NCI-H2196 (cell line): ENCODE measurements at regions not wholly inside any gene's neighbourhood (a gene's known extent, or its start where the extent isn't known, plus 50 kb on each side); places are given as distances from the start of the nearest gene placed in this dataset.
"Not testable (repeated sequence)": the region's sequence is repeated elsewhere in the genome, so short reads cannot be mapped to it uniquely, and the experiment has no call there.

ENCODE experiments used
- DNase-seq: peaks from one replicate; lab custom pipeline; 2025; ENCODE audit not compliant: unreplicated experiment; lab: John Stamatoyannopoulos, UW

- DNase-seq, result not testable (repeated sequence)
Measured at GRCh38 chr22:49698616-49699015, 129.1 kb downstream of the BRD1 start.

GRCh38 chr22:49697047-49697446, 130.6 kb downstream of the BRD1 start:
- DNase-seq, result no peak

- no peak for DNase-seq
Measured at GRCh38 chr22:49694462-49695260, 133.0 kb downstream of the BRD1 start.

GRCh38 chr22:49693848-49694247, 133.8 kb downstream of the BRD1 start:
- DNase-seq, result no peak

GRCh38 chr22:49693416-49693815, 134.3 kb downstream of the BRD1 start:
- DNase-seq, result no peak

GRCh38 chr22:49692499-49693225, 135.0 kb downstream of the BRD1 start:
- DNase-seq, result no peak

GRCh38 chr22:49691256-49691655, 136.4 kb downstream of the BRD1 start:
- no peak for DNase-seq

- no peak for DNase-seq
Measured at GRCh38 chr22:49690454-49690853, 137.2 kb downstream of the BRD1 start.

GRCh38 chr22:49689858-49690257, 137.8 kb downstream of the BRD1 start:
- no peak for DNase-seq

- no peak for DNase-seq
Measured at GRCh38 chr22:49689255-49689770, 138.4 kb downstream of the BRD1 start.

- DNase-seq, result no peak
Measured at GRCh38 chr22:49688516-49689254, 139.0 kb downstream of the BRD1 start.

GRCh38 chr22:49687786-49688515, 139.7 kb downstream of the BRD1 start:
- DNase-seq, result no peak

GRCh38 chr22:49687333-49687732, 140.3 kb downstream of the BRD1 start:
- no peak for DNase-seq

GRCh38 chr22:49686495-49687219, 141.0 kb downstream of the BRD1 start:
- no peak for DNase-seq

GRCh38 chr22:49685686-49686085, 142.0 kb downstream of the BRD1 start:
- no peak for DNase-seq

- DNase-seq, result no peak
Measured at GRCh38 chr22:49685116-49685515, 142.6 kb downstream of the BRD1 start.

GRCh38 chr22:49683032-49683431, 144.6 kb downstream of the BRD1 start:
- no peak for DNase-seq

GRCh38 chr22:49680819-49681218, 146.9 kb downstream of the BRD1 start:
- DNase-seq, result not testable (repeated sequence)

GRCh38 chr22:49678842-49679170, 148.9 kb downstream of the BRD1 start:
- no peak for DNase-seq

GRCh38 chr22:49678137-49678841, 149.4 kb downstream of the BRD1 start:
- no peak for DNase-seq
